Endothelial cell (in vitro differentiated cells): ENCODE measurements at regions not wholly inside any gene's neighbourhood (a gene's known extent, or its start where the extent isn't known, plus 50 kb on each side); places are given as distances from the start of the nearest gene placed in this dataset.

ENCODE experiments used
- DNase-seq: peaks from one replicate; pipeline ENCODE4 v3.0.0; 2021; ENCODE audit warnings: low spot score
- H3K27ac Mint-ChIP-seq: one replicate; pipeline ENCODE4 v1.8.0; 2021; ENCODE audit warnings: mixed read lengths, inconsistent platforms; ENCODE audit not compliant: unreplicated experiment
- H3K27me3 Mint-ChIP-seq: one replicate; pipeline ENCODE4 v1.8.0; 2021; ENCODE audit warnings: mild to moderate bottlenecking, moderate library complexity, mixed read lengths, inconsistent platforms; ENCODE audit not compliant: unreplicated experiment
- H3K36me3 Mint-ChIP-seq: one replicate; pipeline ENCODE4 v1.8.0; 2021; ENCODE audit warnings: mild to moderate bottlenecking, low read depth, mixed read lengths, inconsistent platforms; ENCODE audit not compliant: unreplicated experiment
- H3K4me1 Mint-ChIP-seq: one replicate; pipeline ENCODE4 v1.8.0; 2021; ENCODE audit warnings: mild to moderate bottlenecking, mixed read lengths, inconsistent platforms; ENCODE audit not compliant: unreplicated experiment
- H3K4me3 Mint-ChIP-seq: one replicate; pipeline ENCODE4 v1.8.0; 2021; ENCODE audit warnings: mild to moderate bottlenecking, mixed read lengths, inconsistent platforms; ENCODE audit not compliant: unreplicated experiment
- H3K9me3 Mint-ChIP-seq: one replicate; pipeline ENCODE4 v1.8.0; 2021; ENCODE audit warnings: mixed read lengths, inconsistent platforms; ENCODE audit not compliant: unreplicated experiment
- CTCF ChIP-seq: fragments of 200-600 bp; sonication (generic); IDR thresholded peaks from one replicate; pipeline ENCODE4 v1.5.0; 2021; ENCODE audit warnings: antibody characterized with exemption; ENCODE audit not compliant: unreplicated experiment

GRCh38 chr5:6046296-6046967 lies 331.9 kb downstream of the MED10 start:
- peaks cover 2% of the 10 kb centered on the region for H3K27me3 Mint-ChIP-seq
- DNase-seq = no peak
- no peaks in the 10 kb centered on the region for H3K4me1 Mint-ChIP-seq
- no peak overlapping the region for H3K27ac Mint-ChIP-seq
- H3K36me3 Mint-ChIP-seq = no peaks in the 10 kb centered on the region
- H3K4me3 Mint-ChIP-seq = no peak overlapping the region
- no peaks in the 10 kb centered on the region for H3K9me3 Mint-ChIP-seq
- TF ChIP-seq CTCF = no peak

DNA sequence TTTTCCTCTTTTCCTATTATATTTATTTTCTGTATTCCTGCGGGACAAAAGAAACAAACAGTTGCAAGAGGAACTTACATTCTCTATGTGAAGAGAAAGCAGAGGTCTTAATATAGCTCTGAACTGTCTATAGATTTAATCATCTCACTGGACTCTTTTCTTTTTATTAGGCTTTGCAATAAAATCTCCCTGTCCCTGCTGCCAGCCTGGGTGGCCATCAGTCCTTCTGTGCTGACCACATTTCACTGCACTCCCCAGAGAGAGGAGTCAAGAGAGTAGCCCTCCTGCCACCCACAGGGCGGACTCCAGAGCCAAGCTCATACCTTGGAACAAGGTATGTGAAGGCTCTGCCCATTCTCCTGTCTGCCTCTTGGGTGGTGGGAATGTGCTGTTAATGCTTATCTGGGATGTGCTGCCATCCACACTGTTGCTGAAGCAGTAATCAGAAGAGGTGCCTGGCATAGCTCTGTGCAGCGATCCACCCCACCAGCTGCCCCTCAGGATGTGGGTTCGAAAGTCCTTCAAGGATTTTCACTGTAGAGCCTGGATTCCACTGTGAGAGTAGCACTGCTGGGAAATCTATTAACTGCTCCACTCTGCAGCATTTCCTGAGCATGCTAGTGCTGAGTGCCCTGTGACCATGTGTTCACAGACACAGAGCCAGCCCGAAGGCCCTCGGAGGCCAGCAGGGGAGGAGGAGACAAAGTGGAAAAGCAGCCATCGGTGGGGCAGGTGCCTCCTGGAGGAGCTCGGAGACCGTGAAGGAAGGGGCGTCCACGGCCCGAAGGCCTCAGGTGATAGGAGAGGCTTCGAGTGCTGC lies 334.6 kb downstream of the MED10 start:
- no peaks in the 10 kb centered on the region for H3K4me1 Mint-ChIP-seq
- no peak overlapping the region for H3K4me3 Mint-ChIP-seq
- no peaks in the 10 kb centered on the region for H3K9me3 Mint-ChIP-seq
- H3K36me3 Mint-ChIP-seq = no peaks in the 10 kb centered on the region
- TF ChIP-seq CTCF = no peak
- peaks cover 2% of the 10 kb centered on the region for H3K27me3 Mint-ChIP-seq
- no peak overlapping the region for H3K27ac Mint-ChIP-seq
- DNase-seq = no peak

DNA sequence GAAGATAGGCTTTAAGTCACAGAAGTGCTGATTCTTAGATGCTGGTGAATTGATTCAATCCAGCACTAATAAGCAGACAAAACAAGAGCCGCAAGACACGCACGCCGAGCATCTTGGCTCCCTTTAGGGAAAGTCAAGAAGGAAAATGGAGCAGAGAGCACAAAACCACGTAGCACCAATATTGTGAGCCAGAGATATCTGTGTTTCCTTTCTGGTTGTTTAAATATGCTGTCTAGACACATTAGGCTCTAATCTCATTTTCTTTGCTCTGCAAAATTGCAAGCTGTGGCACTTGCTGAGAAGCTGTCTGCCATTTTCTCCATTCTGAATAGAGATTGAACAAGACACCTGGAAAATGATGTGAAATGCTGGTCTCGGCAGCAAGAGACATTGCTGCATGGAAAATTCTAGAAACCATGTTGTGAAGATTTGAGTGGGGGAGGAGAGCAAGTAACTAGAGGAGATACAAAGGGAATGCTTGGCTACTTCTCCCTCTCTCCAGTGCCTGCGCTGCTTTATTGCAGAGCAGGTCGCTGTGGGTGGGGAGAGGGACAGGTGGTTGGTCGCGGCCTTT lies 336.3 kb downstream of the MED10 start:
- no peaks in the 10 kb centered on the region for H3K36me3 Mint-ChIP-seq
- no peak for DNase-seq
- no peaks in the 10 kb centered on the region for H3K9me3 Mint-ChIP-seq
- H3K27ac Mint-ChIP-seq = no peak overlapping the region
- H3K4me3 Mint-ChIP-seq = no peak overlapping the region
- H3K4me1 Mint-ChIP-seq = no peaks in the 10 kb centered on the region
- no peak for TF ChIP-seq CTCF
- peaks cover 2% of the 10 kb centered on the region for H3K27me3 Mint-ChIP-seq

GRCh38 chr5:6039111-6039510 lies 339.2 kb downstream of the MED10 start:
- Mint-ChIP-seq H3K27me3 (no peaks in the 10 kb centered on the region), H3K9me3 (no peaks in the 10 kb centered on the region), H3K27ac (no peak overlapping the region), H3K4me3 (no peak overlapping the region), H3K36me3 (no peaks in the 10 kb centered on the region), H3K4me1 (no peaks in the 10 kb centered on the region)
- no peak for DNase-seq
- TF ChIP-seq CTCF = no peak

DNA sequence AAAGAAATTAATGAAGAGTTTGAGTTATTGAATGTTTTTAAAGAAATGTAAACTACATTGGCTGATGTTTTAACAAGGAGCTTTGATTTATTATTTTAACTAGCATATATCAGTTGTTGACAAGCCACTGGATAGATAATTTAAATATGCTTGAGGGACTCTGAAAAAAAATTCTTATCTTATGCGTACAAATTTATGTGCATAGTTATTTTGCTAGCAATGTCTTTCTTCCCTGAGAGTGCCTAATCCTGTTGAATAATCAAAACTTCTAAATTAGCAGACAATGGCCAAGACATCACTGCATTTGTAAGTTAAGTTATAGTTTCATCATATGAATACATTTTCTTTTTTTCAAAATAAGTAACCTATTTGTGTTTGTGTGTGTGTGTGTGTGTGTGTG lies 342.3 kb downstream of the MED10 start:
- no peak for TF ChIP-seq CTCF
- H3K9me3 Mint-ChIP-seq = no peaks in the 10 kb centered on the region
- no peak overlapping the region for H3K27ac Mint-ChIP-seq
- no peaks in the 10 kb centered on the region for H3K4me1 Mint-ChIP-seq
- H3K36me3 Mint-ChIP-seq = no peaks in the 10 kb centered on the region
- H3K27me3 Mint-ChIP-seq = peaks cover 1% of the 10 kb centered on the region
- H3K4me3 Mint-ChIP-seq = no peak overlapping the region
- DNase-seq = no peak
